ENCODE measurements at regions not wholly inside any gene's neighbourhood (a gene's known extent, or its start where the extent isn't known, plus 50 kb on each side); places are given as distances from the start of the nearest gene placed in this dataset.

GRCh38 chr12:126233625-126234024, 1168.4 kb downstream of the AACS start:
- H3K36me3 ChIP-seq (ENCODE audit: control insufficient read depth, insufficient read depth, low read length), result no peaks in the 10 kb centered on the region
- H3K27me3 ChIP-seq (ENCODE audit: control insufficient read depth, insufficient read depth, low read length), result no peaks in the 10 kb centered on the region
- no peak for DNase-seq (ENCODE audit: low read depth)
- no peak for TF ChIP-seq CTCF (IDR thresholded peaks at IDR 0.05; ENCODE audit: insufficient read depth, low read length, poor library complexity, severe bottlenecking)
- no peak overlapping the region for H3K4me3 ChIP-seq (ENCODE audit: low read depth, low read length)

GRCh38 chr12:126243814-126244440, 1178.7 kb downstream of the AACS start:
- Histone ChIP-seq H3K36me3 (ENCODE audit: control insufficient read depth, insufficient read depth, low read length) (no peaks in the 10 kb centered on the region), H3K27me3 (ENCODE audit: control insufficient read depth, insufficient read depth, low read length) (no peaks in the 10 kb centered on the region), H3K4me3 (ENCODE audit: low read depth, low read length) (no peak overlapping the region)
- no peak for TF ChIP-seq CTCF (IDR thresholded peaks at IDR 0.05; ENCODE audit: insufficient read depth, low read length, poor library complexity, severe bottlenecking)
- DNase-seq (ENCODE audit: low read depth), result no peak

- no peaks in the 10 kb centered on the region for H3K36me3 ChIP-seq (ENCODE audit: control insufficient read depth, insufficient read depth, low read length)
- TF ChIP-seq CTCF (IDR thresholded peaks at IDR 0.05; ENCODE audit: insufficient read depth, low read length, poor library complexity, severe bottlenecking), result no peak
- no peak overlapping the region for H3K4me3 ChIP-seq (ENCODE audit: low read depth, low read length)
- peak; percentile 10 for DNase-seq (ENCODE audit: low read depth)
- H3K27me3 ChIP-seq (ENCODE audit: control insufficient read depth, insufficient read depth, low read length), result no peaks in the 10 kb centered on the region
Observed at GRCh38 chr12:126247936-126248335, 1182.7 kb downstream of the AACS start.

- H3K27me3 ChIP-seq (ENCODE audit: control insufficient read depth, insufficient read depth, low read length), result no peaks in the 10 kb centered on the region
- TF ChIP-seq CTCF (IDR thresholded peaks at IDR 0.05; ENCODE audit: insufficient read depth, low read length, poor library complexity, severe bottlenecking), result no peak
- no peak for DNase-seq (ENCODE audit: low read depth)
- H3K4me3 ChIP-seq (ENCODE audit: low read depth, low read length), result no peak overlapping the region
- no peaks in the 10 kb centered on the region for H3K36me3 ChIP-seq (ENCODE audit: control insufficient read depth, insufficient read depth, low read length)
Observed at GRCh38 chr12:126248871-126249403, 1183.7 kb downstream of the AACS start.

GRCh38 chr12:126258190-126258589, 1193.0 kb downstream of the AACS start:
- no peak for DNase-seq (ENCODE audit: low read depth)
- H3K4me3 ChIP-seq (ENCODE audit: low read depth, low read length), result no peak overlapping the region
- H3K36me3 ChIP-seq (ENCODE audit: control insufficient read depth, insufficient read depth, low read length), result no peaks in the 10 kb centered on the region
- no peaks in the 10 kb centered on the region for H3K27me3 ChIP-seq (ENCODE audit: control insufficient read depth, insufficient read depth, low read length)
- TF ChIP-seq CTCF (IDR thresholded peaks at IDR 0.05; ENCODE audit: insufficient read depth, low read length, poor library complexity, severe bottlenecking), result no peak

- TF ChIP-seq CTCF (IDR thresholded peaks at IDR 0.05; ENCODE audit: insufficient read depth, low read length, poor library complexity, severe bottlenecking), result no peak
- Histone ChIP-seq H3K4me3 (ENCODE audit: low read depth, low read length) (no peak overlapping the region), H3K36me3 (ENCODE audit: control insufficient read depth, insufficient read depth, low read length) (no peaks in the 10 kb centered on the region), H3K27me3 (ENCODE audit: control insufficient read depth, insufficient read depth, low read length) (no peaks in the 10 kb centered on the region)
- no peak for DNase-seq (ENCODE audit: low read depth)
Observed at GRCh38 chr12:126262829-126263228, 1197.6 kb downstream of the AACS start.
